Osteocyte (in vitro differentiated cells): ENCODE measurements at regions not wholly inside any gene's neighbourhood (a gene's known extent, or its start where the extent isn't known, plus 50 kb on each side); places are given as distances from the start of the nearest gene placed in this dataset.

Source experiments
- DNase-seq: peaks from one replicate; pipeline ENCODE4 v3.0.0; 2021; ENCODE audit warnings: mixed read lengths; ENCODE audit not compliant: unreplicated experiment; ENCODE audit errors: extremely low spot score
- H3K27ac Mint-ChIP-seq: one replicate; pipeline ENCODE4 v1.8.0; 2021; ENCODE audit warnings: mild to moderate bottlenecking, mixed read lengths; ENCODE audit not compliant: unreplicated experiment
- H3K27me3 Mint-ChIP-seq: one replicate; pipeline ENCODE4 v1.8.0; 2021; ENCODE audit warnings: mixed read lengths; ENCODE audit not compliant: unreplicated experiment
- H3K36me3 Mint-ChIP-seq: one replicate; pipeline ENCODE4 v1.8.0; 2021; ENCODE audit warnings: mixed read lengths; ENCODE audit not compliant: unreplicated experiment
- H3K4me1 Mint-ChIP-seq: one replicate; pipeline ENCODE4 v1.8.0; 2021; ENCODE audit warnings: mixed read lengths; ENCODE audit not compliant: unreplicated experiment
- H3K4me3 Mint-ChIP-seq: one replicate; pipeline ENCODE4 v1.8.0; 2021; ENCODE audit warnings: mild to moderate bottlenecking, moderate library complexity, mixed read lengths; ENCODE audit not compliant: unreplicated experiment
- H3K9me3 Mint-ChIP-seq: one replicate; pipeline ENCODE4 v1.8.0; 2021; ENCODE audit warnings: mixed read lengths; ENCODE audit not compliant: unreplicated experiment
- TF ChIP-seq, protein P1 (sequence below): fragments of 200-600 bp; sonication (generic); IDR thresholded peaks from 2 replicates; pipeline ENCODE4 v1.5.0; 2021; ENCODE audit warnings: antibody characterized with exemption, mild to moderate bottlenecking, moderate library complexity

DNA sequence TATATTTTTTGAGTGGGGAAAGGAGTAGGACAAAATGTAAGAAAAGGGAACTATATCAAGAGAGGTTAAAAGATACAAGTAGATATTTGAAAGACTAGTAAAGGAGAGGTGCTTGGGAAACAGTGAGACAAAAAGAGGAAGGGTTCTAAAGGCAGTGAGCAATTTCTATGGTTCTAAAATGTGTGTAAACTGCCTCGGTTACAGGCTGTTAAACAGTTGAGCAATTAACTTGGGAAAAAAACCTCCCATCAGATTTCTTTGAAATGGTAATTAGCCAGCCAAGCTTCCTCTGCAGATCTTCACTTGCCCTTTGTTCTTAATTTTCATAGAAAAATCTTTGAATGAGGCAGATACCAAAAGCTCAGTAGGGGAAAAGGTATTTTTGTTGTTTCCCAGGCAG is 238.7 kb upstream of the KCNH7 start:
- no peak overlapping the region for H3K27ac Mint-ChIP-seq
- no peaks in the 10 kb centered on the region for H3K9me3 Mint-ChIP-seq
- no peaks in the 10 kb centered on the region for H3K36me3 Mint-ChIP-seq
- TF ChIP-seq, protein P1, sequence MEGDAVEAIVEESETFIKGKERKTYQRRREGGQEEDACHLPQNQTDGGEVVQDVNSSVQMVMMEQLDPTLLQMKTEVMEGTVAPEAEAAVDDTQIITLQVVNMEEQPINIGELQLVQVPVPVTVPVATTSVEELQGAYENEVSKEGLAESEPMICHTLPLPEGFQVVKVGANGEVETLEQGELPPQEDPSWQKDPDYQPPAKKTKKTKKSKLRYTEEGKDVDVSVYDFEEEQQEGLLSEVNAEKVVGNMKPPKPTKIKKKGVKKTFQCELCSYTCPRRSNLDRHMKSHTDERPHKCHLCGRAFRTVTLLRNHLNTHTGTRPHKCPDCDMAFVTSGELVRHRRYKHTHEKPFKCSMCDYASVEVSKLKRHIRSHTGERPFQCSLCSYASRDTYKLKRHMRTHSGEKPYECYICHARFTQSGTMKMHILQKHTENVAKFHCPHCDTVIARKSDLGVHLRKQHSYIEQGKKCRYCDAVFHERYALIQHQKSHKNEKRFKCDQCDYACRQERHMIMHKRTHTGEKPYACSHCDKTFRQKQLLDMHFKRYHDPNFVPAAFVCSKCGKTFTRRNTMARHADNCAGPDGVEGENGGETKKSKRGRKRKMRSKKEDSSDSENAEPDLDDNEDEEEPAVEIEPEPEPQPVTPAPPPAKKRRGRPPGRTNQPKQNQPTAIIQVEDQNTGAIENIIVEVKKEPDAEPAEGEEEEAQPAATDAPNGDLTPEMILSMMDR = no peak
- no peak for DNase-seq
- H3K4me1 Mint-ChIP-seq = no peaks in the 10 kb centered on the region
- peaks cover 16% of the 10 kb centered on the region for H3K27me3 Mint-ChIP-seq
- H3K4me3 Mint-ChIP-seq = no peak overlapping the region

DNA sequence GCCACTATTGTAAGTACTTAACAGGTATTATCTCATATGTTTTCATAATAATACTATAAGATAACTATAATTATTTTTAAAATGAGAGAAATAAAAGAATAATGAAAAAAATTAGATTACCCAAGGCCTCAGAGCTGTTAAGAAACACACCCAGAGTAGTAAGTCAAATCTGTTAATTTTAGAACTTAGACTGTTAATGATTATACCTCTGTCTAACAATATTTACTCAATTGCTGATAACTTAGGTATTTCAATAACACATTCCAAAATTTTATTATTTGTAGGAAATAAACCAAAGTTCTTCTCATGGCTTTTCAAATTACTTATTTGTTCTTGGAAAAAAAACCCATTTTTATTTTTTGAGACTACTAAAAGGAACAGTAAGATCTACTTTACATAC is 227.5 kb upstream of the KCNH7 start:
- Mint-ChIP-seq H3K4me3 (no peak overlapping the region), H3K27ac (no peak overlapping the region), H3K4me1 (no peaks in the 10 kb centered on the region), H3K27me3 (peaks cover 4% of the 10 kb centered on the region), H3K9me3 (no peaks in the 10 kb centered on the region), H3K36me3 (no peaks in the 10 kb centered on the region)
- no peak for DNase-seq
- TF ChIP-seq, protein P1 = no peak

DNA sequence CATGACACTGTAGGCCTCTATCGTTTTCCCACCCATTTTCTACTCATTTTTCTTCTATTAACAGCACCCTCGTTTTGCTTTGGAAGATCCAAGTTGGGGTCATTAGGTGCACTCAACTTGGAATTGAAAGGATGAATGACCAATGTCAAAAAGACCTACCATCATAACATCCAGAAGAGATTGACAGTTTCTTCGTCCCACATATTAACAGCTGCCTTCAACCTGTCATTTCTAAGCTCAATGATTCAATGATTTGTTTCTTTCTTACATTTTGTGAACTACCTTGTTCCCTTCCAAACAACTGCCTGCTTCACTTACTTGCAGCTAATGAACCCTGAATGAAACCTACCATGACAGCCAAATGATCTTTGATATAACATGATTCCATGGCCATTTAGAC is 224.0 kb upstream of the KCNH7 start:
- Mint-ChIP-seq H3K27me3 (peaks cover 8% of the 10 kb centered on the region), H3K27ac (no peak overlapping the region), H3K36me3 (no peaks in the 10 kb centered on the region), H3K4me1 (no peaks in the 10 kb centered on the region), H3K9me3 (no peaks in the 10 kb centered on the region), H3K4me3 (no peak overlapping the region)
- TF ChIP-seq, protein P1 = no peak
- DNase-seq = no peak

DNA sequence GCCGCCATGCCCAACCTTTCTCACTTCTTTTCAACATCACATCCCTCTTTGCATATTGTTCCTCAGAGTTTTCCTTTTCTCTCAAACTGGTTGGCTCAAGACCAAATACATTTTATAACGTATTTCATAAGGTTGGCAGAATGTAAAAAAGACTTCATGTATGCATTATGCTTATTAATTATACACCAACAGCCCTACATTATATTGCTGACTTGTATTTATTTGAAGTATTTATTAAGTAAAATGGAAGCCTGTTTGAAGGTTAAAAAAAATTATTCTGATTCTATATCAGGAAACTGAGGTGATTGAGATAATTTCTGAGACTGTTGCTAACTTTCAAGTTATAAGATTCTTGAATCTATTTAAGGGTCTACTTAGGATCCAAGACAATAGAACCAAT is 208.0 kb upstream of the KCNH7 start:
- no peak for DNase-seq
- peaks cover 13% of the 10 kb centered on the region for H3K27me3 Mint-ChIP-seq
- H3K4me1 Mint-ChIP-seq = no peaks in the 10 kb centered on the region
- H3K4me3 Mint-ChIP-seq = no peak overlapping the region
- H3K27ac Mint-ChIP-seq = no peak overlapping the region
- no peaks in the 10 kb centered on the region for H3K36me3 Mint-ChIP-seq
- no peaks in the 10 kb centered on the region for H3K9me3 Mint-ChIP-seq
- TF ChIP-seq, protein P1 = no peak

DNA sequence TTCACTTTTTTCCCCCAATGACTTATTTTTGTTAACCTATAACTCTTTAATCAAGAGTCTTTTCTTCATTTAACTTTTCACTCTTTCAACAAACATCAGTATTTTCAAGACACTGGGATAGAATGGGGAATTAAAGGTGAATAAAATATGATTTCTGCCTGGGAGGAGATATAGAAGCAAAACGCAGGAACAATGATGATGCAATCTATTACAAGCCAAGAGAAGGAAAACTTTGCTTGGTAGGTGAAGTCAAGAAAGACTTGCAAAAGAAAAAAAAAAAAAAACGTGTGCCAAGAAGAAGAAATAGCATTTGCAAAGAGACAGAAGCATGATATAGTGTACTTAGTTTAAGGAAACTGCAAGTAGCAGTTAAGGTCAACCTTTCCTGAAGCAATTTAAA is 207.3 kb upstream of the KCNH7 start:
- no peak overlapping the region for H3K4me3 Mint-ChIP-seq
- no peak overlapping the region for H3K27ac Mint-ChIP-seq
- H3K4me1 Mint-ChIP-seq = no peaks in the 10 kb centered on the region
- no peaks in the 10 kb centered on the region for H3K9me3 Mint-ChIP-seq
- no peak for DNase-seq
- H3K36me3 Mint-ChIP-seq = no peaks in the 10 kb centered on the region
- TF ChIP-seq, protein P1 = no peak
- peaks cover 19% of the 10 kb centered on the region for H3K27me3 Mint-ChIP-seq
